Neural progenitor cell (in vitro differentiated cells): ENCODE measurements at regions not wholly inside any gene's neighbourhood (a gene's known extent, or its start where the extent isn't known, plus 50 kb on each side); places are given as distances from the start of the nearest gene placed in this dataset.

Experiments used
- DNase-seq: peaks from one replicate; pipeline ENCODE4 v3.0.0-alpha.2; 2016; ENCODE audit warnings: low spot score
- H2AFZ ChIP-seq: fragments of 200-600 bp; sonication (generic); replicated peaks from 2 replicates; pipeline ENCODE4 v1.6.1; 2016; ENCODE audit warnings: antibody characterized with exemption
- H3F3A ChIP-seq: fragments of 200-600 bp; sonication (generic); 2 replicates; pipeline ENCODE4 v1.6.1; 2016; ENCODE audit warnings: antibody characterized with exemption, low read depth
- H3K27ac ChIP-seq: fragments of 200-600 bp; sonication (generic); 2 replicates; pipeline ENCODE4 v1.5.1; 2016; ENCODE audit warnings: mild to moderate bottlenecking
- H3K27me3 ChIP-seq: fragments of 200-600 bp; sonication (generic); 2 replicates; pipeline ENCODE4 v1.6.1; 2016; ENCODE audit warnings: mild to moderate bottlenecking, moderate library complexity
- H3K36me3 ChIP-seq: fragments of 200-600 bp; sonication (generic); 2 replicates; pipeline ENCODE4 v1.5.1; 2016
- H3K4me1 ChIP-seq: fragments of 200-600 bp; sonication (generic); 2 replicates; pipeline ENCODE4 v1.6.1; 2016; ENCODE audit warnings: mixed run types
- H3K4me2 ChIP-seq: fragments of 200-600 bp; sonication (generic); 2 replicates; pipeline ENCODE4 v1.6.1; 2016
- H3K4me3 ChIP-seq: fragments of 200-600 bp; sonication (generic); 2 replicates; pipeline ENCODE4 v1.5.1; 2016
- H3K79me2 ChIP-seq: fragments of 200-600 bp; sonication (generic); 2 replicates; pipeline ENCODE4 v1.6.1; 2016; ENCODE audit warnings: low read depth
- H3K9ac ChIP-seq: fragments of 200-600 bp; sonication (generic); 2 replicates; pipeline ENCODE4 v1.6.1; 2016
- H3K9me3 ChIP-seq: fragments of 200-600 bp; sonication (generic); 2 replicates; pipeline ENCODE4 v1.5.1; 2016; ENCODE audit warnings: low read depth
- H4K20me1 ChIP-seq: fragments of 200-600 bp; sonication (generic); 2 replicates; pipeline ENCODE4 v1.6.1; 2016; ENCODE audit warnings: low read depth
- H3K27ac Mint-ChIP-seq: 3 replicates; pipeline ENCODE4 v1.8.0; 2021; ENCODE audit warnings: mixed read lengths
- H3K27me3 Mint-ChIP-seq: 2 replicates; pipeline ENCODE4 v1.8.0; 2022; ENCODE audit warnings: low read depth, mild to moderate bottlenecking, inconsistent platforms, moderate library complexity, mixed read lengths; ENCODE audit not compliant: insufficient read depth
- H3K36me3 Mint-ChIP-seq: 3 replicates; pipeline ENCODE4 v1.8.0; 2021; ENCODE audit warnings: mixed read lengths
- H3K4me1 Mint-ChIP-seq: 3 replicates; pipeline ENCODE4 v1.8.0; 2021; ENCODE audit warnings: mixed read lengths
- H3K4me3 Mint-ChIP-seq: 3 replicates; pipeline ENCODE4 v1.8.0; 2021; ENCODE audit warnings: mild to moderate bottlenecking, moderate library complexity, mixed read lengths
- H3K9me3 Mint-ChIP-seq: 3 replicates; pipeline ENCODE4 v1.8.0; 2020; ENCODE audit warnings: mixed read lengths
- EZH2 ChIP-seq: fragments of 200-600 bp; sonication (generic); IDR thresholded peaks from 2 replicates; pipeline ENCODE4 v1.6.1; 2017; ENCODE audit warnings: antibody characterized with exemption, mild to moderate bottlenecking, moderate library complexity
- EZH2phosphoT487 ChIP-seq: fragments of 200-600 bp; sonication (generic); IDR thresholded peaks from 2 replicates; pipeline ENCODE4 v1.6.1; 2017; ENCODE audit warnings: antibody characterized with exemption
- TF ChIP-seq, protein P1 (sequence below): fragments of 200-600 bp; sonication (generic); IDR thresholded peaks from 2 replicates; pipeline ENCODE4 v1.5.1; 2017; ENCODE audit warnings: antibody characterized with exemption, mild to moderate bottlenecking

GRCh38 chr10:60508037-60508436 is 118.4 kb upstream of the ANK3 start:
- peaks cover 17% of the 10 kb centered on the region for H3K4me1 ChIP-seq
- H2AFZ ChIP-seq, result no peak overlapping the region
- H3K9ac ChIP-seq, result no peak overlapping the region
- H3F3A ChIP-seq, result no peaks in the 10 kb centered on the region
- H3K4me3 Mint-ChIP-seq, result no peak overlapping the region
- H3K79me2 ChIP-seq, result no peaks in the 10 kb centered on the region
- H3K9me3 ChIP-seq, result no peaks in the 10 kb centered on the region
- TF ChIP-seq, protein P1, sequence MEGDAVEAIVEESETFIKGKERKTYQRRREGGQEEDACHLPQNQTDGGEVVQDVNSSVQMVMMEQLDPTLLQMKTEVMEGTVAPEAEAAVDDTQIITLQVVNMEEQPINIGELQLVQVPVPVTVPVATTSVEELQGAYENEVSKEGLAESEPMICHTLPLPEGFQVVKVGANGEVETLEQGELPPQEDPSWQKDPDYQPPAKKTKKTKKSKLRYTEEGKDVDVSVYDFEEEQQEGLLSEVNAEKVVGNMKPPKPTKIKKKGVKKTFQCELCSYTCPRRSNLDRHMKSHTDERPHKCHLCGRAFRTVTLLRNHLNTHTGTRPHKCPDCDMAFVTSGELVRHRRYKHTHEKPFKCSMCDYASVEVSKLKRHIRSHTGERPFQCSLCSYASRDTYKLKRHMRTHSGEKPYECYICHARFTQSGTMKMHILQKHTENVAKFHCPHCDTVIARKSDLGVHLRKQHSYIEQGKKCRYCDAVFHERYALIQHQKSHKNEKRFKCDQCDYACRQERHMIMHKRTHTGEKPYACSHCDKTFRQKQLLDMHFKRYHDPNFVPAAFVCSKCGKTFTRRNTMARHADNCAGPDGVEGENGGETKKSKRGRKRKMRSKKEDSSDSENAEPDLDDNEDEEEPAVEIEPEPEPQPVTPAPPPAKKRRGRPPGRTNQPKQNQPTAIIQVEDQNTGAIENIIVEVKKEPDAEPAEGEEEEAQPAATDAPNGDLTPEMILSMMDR, result no peak
- TF ChIP-seq EZH2, result no peak
- peaks cover 5% of the 10 kb centered on the region for H3K4me1 Mint-ChIP-seq
- no peaks in the 10 kb centered on the region for H3K27me3 Mint-ChIP-seq
- H4K20me1 ChIP-seq, result no peaks in the 10 kb centered on the region
- no peak overlapping the region for H3K4me2 ChIP-seq
- no peak for DNase-seq
- no peak overlapping the region for H3K27ac Mint-ChIP-seq
- H3K27me3 ChIP-seq, result no peaks in the 10 kb centered on the region
- H3K36me3 Mint-ChIP-seq, result no peaks in the 10 kb centered on the region
- no peak overlapping the region for H3K4me3 ChIP-seq
- no peaks in the 10 kb centered on the region for H3K9me3 Mint-ChIP-seq
- H3K27ac ChIP-seq, result no peak overlapping the region
- H3K36me3 ChIP-seq, result no peaks in the 10 kb centered on the region

- H3K4me1 ChIP-seq, result no peaks in the 10 kb centered on the region
- no peak overlapping the region for H3K4me2 ChIP-seq
- H3F3A ChIP-seq, result no peaks in the 10 kb centered on the region
- Mint-ChIP-seq H3K4me3 (no peak overlapping the region), H3K4me1 (no peaks in the 10 kb centered on the region), H3K27me3 (no peaks in the 10 kb centered on the region), H3K27ac (no peak overlapping the region), H3K36me3 (no peaks in the 10 kb centered on the region), H3K9me3 (no peaks in the 10 kb centered on the region)
- no peaks in the 10 kb centered on the region for H4K20me1 ChIP-seq
- H3K9me3 ChIP-seq, result no peaks in the 10 kb centered on the region
- H3K4me3 ChIP-seq, result no peak overlapping the region
- H3K27ac ChIP-seq, result no peak overlapping the region
- H2AFZ ChIP-seq, result no peak overlapping the region
- H3K36me3 ChIP-seq, result no peaks in the 10 kb centered on the region
- TF ChIP-seq, protein P1, result no peak
- TF ChIP-seq EZH2phosphoT487, result no peak
- no peak for TF ChIP-seq EZH2
- H3K79me2 ChIP-seq, result no peaks in the 10 kb centered on the region
- H3K9ac ChIP-seq, result no peak overlapping the region
- no peak for DNase-seq
- no peaks in the 10 kb centered on the region for H3K27me3 ChIP-seq
These were observed 112.9 kb upstream of the ANK3 start for GRCh38 chr10:60502621-60503020.

- no peak overlapping the region for H3K4me3 ChIP-seq
- no peaks in the 10 kb centered on the region for H3K36me3 ChIP-seq
- no peak overlapping the region for H3K9ac ChIP-seq
- no peaks in the 10 kb centered on the region for H3K4me1 Mint-ChIP-seq
- TF ChIP-seq, protein P1, result no peak
- TF ChIP-seq EZH2phosphoT487, result no peak
- no peak for TF ChIP-seq EZH2
- no peak overlapping the region for H2AFZ ChIP-seq
- no peaks in the 10 kb centered on the region for H3K27me3 ChIP-seq
- no peaks in the 10 kb centered on the region for H3F3A ChIP-seq
- H3K9me3 ChIP-seq, result no peaks in the 10 kb centered on the region
- H3K9me3 Mint-ChIP-seq, result no peaks in the 10 kb centered on the region
- no peaks in the 10 kb centered on the region for H4K20me1 ChIP-seq
- H3K36me3 Mint-ChIP-seq, result no peaks in the 10 kb centered on the region
- no peak overlapping the region for H3K4me3 Mint-ChIP-seq
- H3K27ac ChIP-seq, result no peak overlapping the region
- no peaks in the 10 kb centered on the region for H3K79me2 ChIP-seq
- H3K4me2 ChIP-seq, result no peak overlapping the region
- H3K4me1 ChIP-seq, result peaks cover 8% of the 10 kb centered on the region
- no peak overlapping the region for H3K27ac Mint-ChIP-seq
- no peak for DNase-seq
- no peaks in the 10 kb centered on the region for H3K27me3 Mint-ChIP-seq
These were observed 109.3 kb upstream of the ANK3 start for GRCh38 chr10:60498985-60499384.

GRCh38 chr10:60497364-60497763 is 107.7 kb upstream of the ANK3 start:
- Histone ChIP-seq H3K9ac (no peak overlapping the region), H3K9me3 (no peaks in the 10 kb centered on the region), H3F3A (no peaks in the 10 kb centered on the region), H4K20me1 (no peaks in the 10 kb centered on the region), H3K36me3 (no peaks in the 10 kb centered on the region), H3K27me3 (no peaks in the 10 kb centered on the region), H2AFZ (no peak overlapping the region), H3K79me2 (no peaks in the 10 kb centered on the region), H3K4me2 (no peak overlapping the region), H3K27ac (no peak overlapping the region), H3K4me1 (peaks cover 8% of the 10 kb centered on the region), H3K4me3 (no peak overlapping the region)
- DNase-seq, result no peak
- Mint-ChIP-seq H3K27me3 (no peaks in the 10 kb centered on the region), H3K4me1 (no peaks in the 10 kb centered on the region), H3K27ac (no peak overlapping the region), H3K4me3 (no peak overlapping the region), H3K9me3 (no peaks in the 10 kb centered on the region), H3K36me3 (no peaks in the 10 kb centered on the region)
- no peak for TF ChIP-seq EZH2phosphoT487
- TF ChIP-seq, protein P1, result no peak
- no peak for TF ChIP-seq EZH2
